Activated CD4-positive, alpha-beta T cell treated with anti-CD3 and anti-CD28 coated beads, Interleukin-2, amount 10 ng/mL, durations not matched to agents 24 days and 14 days (primary cell): ENCODE measurements at regions not wholly inside any gene's neighbourhood (a gene's known extent, or its start where the extent isn't known, plus 50 kb on each side); places are given as distances from the start of the nearest gene placed in this dataset.
"Not testable (repeated sequence)": the region's sequence is repeated elsewhere in the genome, so short reads cannot be mapped to it uniquely, and the experiment has no call there.

ENCODE experiments used
- DNase-seq: peaks from one replicate; pipeline ENCODE4 v3.0.0; 2022
- H3K27ac Mint-ChIP-seq: one replicate; pipeline ENCODE4 v1.8.0; 2022; ENCODE audit warnings: mild to moderate bottlenecking, mixed read lengths
- H3K27me3 Mint-ChIP-seq: one replicate; pipeline ENCODE4 v1.8.0; 2022; ENCODE audit warnings: mixed read lengths
- H3K36me3 Mint-ChIP-seq: one replicate; pipeline ENCODE4 v1.8.0; 2022; ENCODE audit warnings: low read depth, mild to moderate bottlenecking, mixed read lengths
- H3K4me1 Mint-ChIP-seq: one replicate; pipeline ENCODE4 v1.8.0; 2021; ENCODE audit warnings: mixed read lengths
- H3K4me3 Mint-ChIP-seq: one replicate; pipeline ENCODE4 v1.8.0; 2022; ENCODE audit warnings: mild to moderate bottlenecking, moderate library complexity, mixed read lengths
- H3K9me3 Mint-ChIP-seq: one replicate; pipeline ENCODE4 v1.8.0; 2021; ENCODE audit warnings: mixed read lengths
- intact Hi-C: fragments of 100-400 bp; cut with micrococcal nuclease; formaldehyde crosslinking; loops from one replicate; pipeline ENCODE4 v1.15.1; 2023

DNA sequence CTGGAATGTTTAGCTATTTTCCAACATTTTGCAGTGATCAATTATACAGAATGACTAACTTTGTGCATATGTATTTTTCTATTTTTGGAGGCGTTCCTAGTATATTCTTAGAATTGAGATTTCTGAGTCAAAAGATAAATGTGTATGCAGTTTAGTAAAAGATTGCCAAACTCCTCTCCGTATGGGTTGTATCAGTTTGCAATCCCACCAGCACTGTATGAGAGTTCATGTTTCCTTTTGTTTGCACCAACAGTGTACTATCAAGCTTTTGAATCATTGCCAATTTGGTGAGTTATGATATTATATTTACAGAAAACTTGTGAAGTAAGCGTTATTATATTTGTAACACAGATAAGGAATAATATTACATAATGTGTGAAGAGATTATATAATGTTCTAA is 658.7 kb downstream of the JRKL start:
- Mint-ChIP-seq H3K27ac (no peak overlapping the region), H3K36me3 (no peaks in the 10 kb centered on the region), H3K4me1 (no peaks in the 10 kb centered on the region), H3K4me3 (no peak overlapping the region), H3K9me3 (peaks cover 4% of the 10 kb centered on the region), H3K27me3 (no peaks in the 10 kb centered on the region)
- no peak for DNase-seq
- intact Hi-C loops = no loop called here

DNA sequence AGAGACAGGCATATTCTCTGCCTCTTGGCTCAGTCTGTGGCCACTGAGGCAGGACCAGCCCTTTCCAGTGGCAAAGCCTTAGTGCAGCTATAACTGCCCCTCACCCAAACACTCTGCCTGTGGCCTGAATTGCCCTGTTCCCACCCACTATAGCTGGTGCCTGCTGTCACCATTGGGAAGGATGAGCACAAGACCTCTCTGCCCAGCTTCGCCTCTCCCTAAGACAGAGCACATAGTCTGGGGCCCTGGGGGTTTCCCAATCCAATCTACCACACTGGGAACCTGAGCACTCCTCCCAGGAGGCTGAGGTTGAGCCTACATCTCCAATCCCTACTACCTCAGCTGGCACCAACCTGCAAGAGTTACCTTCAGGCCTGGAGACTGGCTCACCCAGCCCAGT is 670.4 kb downstream of the JRKL start:
- H3K27me3 Mint-ChIP-seq = no peaks in the 10 kb centered on the region
- H3K4me1 Mint-ChIP-seq = no peaks in the 10 kb centered on the region
- intact Hi-C loops = no loop called here
- no peak overlapping the region for H3K27ac Mint-ChIP-seq
- no peaks in the 10 kb centered on the region for H3K36me3 Mint-ChIP-seq
- DNase-seq = no peak
- no peak overlapping the region for H3K4me3 Mint-ChIP-seq
- H3K9me3 Mint-ChIP-seq = no peaks in the 10 kb centered on the region

DNA sequence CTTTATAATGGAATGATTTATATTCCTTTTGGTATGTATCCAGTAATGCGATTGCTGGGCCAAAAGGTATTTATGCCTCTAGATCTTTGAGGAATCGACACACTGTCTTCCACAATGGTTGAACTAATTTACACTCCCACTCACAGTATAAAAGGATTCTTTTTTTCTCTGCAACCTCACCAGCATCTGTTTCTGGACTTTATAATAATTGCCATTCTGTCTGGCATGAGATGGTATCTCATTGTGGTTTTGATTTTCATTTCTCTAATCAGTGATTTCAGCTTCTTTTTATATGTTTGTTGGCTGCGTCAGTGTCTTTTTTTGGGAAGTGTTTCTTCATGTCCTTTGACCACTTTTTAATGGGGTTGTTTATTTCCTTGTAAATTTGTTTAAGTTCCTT is 679.3 kb downstream of the JRKL start:
- Mint-ChIP-seq H3K4me1 (no peaks in the 10 kb centered on the region), H3K27ac (no peak overlapping the region), H3K27me3 (no peaks in the 10 kb centered on the region), H3K9me3 (peaks cover 14% of the 10 kb centered on the region), H3K36me3 (no peaks in the 10 kb centered on the region), H3K4me3 (no peak overlapping the region)
- intact Hi-C loops = no loop called here
- no peak for DNase-seq

DNA sequence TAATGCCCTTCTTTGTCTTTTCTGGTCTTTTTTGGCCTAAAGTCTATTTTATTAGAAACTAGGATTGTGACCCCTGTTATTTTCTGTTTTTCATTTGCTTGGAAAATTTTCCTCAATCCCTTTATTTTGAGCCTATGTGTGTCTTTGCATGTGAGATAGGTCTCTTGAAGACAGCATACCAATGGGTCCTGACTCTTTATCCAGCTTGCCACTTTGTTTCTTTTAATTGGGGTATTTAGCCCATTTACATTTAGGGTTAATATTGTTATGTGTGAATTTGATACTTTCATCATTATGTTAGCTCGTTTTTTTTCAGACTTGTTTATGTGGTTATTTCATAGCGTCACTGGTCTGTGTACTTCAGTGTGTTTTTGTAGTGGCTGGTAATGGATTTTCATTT is 682.6 kb downstream of the JRKL start:
- Mint-ChIP-seq H3K36me3 (no peaks in the 10 kb centered on the region), H3K27me3 (no peaks in the 10 kb centered on the region), H3K9me3 (peaks cover 19% of the 10 kb centered on the region), H3K4me1 (no peaks in the 10 kb centered on the region), H3K4me3 (no peak overlapping the region), H3K27ac (no peak overlapping the region)
- intact Hi-C loops = no loop called here
- DNase-seq = no peak

DNA sequence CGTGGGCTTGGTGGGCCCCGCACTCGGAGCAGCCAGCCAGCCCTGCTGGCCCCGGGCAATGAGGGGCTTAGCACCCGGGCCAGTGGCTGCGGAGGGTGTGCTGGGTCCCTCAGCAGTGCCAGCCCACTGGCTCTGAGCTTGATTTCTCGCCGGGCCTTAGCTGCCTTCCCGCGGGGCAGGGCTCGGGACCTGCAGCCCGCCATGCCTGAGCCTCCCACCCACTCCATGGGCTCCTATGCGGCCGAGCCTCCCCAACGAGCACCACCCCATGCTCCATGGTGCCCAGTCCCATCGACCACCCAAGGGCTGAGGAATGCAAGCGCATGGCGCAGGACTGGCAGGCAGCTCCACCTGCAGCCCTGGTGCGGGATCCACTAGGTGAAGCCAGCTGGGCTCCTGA is 686.9 kb downstream of the JRKL start:
- intact Hi-C loops, H3K36me3 Mint-ChIP-seq, H3K4me1 Mint-ChIP-seq: not testable (repeated sequence)

DNA sequence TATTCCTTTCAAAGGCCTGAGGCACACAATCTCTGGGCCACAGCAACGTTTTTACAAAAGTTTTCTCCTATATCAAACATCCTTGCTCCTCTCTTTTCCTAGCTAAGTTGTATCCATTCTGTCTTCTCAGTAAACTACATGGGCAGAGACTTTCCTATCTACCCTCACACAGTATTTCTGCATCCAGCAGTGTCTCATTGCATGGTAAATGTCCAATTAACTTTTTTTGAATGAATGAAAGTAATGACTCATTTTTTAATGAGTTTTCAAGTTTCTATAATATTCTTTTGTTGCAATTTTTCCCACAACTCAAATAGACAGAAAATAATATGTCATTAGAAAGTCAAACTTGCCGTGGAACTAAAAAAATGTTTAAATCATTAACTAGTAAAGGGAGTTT is 688.6 kb downstream of the JRKL start:
- Mint-ChIP-seq H3K36me3 (no peaks in the 10 kb centered on the region), H3K27ac (no peak overlapping the region), H3K4me1 (no peaks in the 10 kb centered on the region), H3K9me3 (peaks cover 9% of the 10 kb centered on the region), H3K4me3 (no peak overlapping the region), H3K27me3 (no peaks in the 10 kb centered on the region)
- DNase-seq = no peak
- intact Hi-C loops = no loop called here

More for the DNA sequence above, 686.9 kb downstream of the JRKL start:
- peaks cover 19% of the 10 kb centered on the region for H3K9me3 Mint-ChIP-seq
- not testable (repeated sequence) for DNase-seq, H3K4me3 Mint-ChIP-seq, H3K27ac Mint-ChIP-seq, H3K27me3 Mint-ChIP-seq

DNA sequence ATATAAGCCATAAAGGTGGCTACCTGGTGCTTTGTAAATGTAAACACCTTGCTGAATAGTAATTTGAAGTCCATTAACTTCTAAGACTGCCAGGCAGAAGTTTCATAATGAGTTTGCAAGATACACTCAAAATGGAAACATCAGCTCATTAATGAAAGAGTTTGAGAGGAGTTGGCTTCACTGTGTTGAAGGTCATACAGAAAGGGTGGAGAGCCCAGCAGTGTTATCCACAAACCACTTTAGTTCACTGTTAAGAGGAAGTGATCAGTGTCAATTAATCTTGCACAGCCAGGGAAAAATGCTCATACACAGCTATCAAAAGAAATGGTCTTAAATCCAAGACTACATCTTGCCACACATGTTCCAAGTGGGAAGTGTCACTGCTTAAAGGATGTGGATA is 689.4 kb downstream of the JRKL start:
- no peaks in the 10 kb centered on the region for H3K4me1 Mint-ChIP-seq
- intact Hi-C loops = no loop called here
- H3K27me3 Mint-ChIP-seq = no peaks in the 10 kb centered on the region
- no peak overlapping the region for H3K27ac Mint-ChIP-seq
- no peak overlapping the region for H3K4me3 Mint-ChIP-seq
- DNase-seq = no peak
- peaks cover 5% of the 10 kb centered on the region for H3K9me3 Mint-ChIP-seq
- no peaks in the 10 kb centered on the region for H3K36me3 Mint-ChIP-seq

DNA sequence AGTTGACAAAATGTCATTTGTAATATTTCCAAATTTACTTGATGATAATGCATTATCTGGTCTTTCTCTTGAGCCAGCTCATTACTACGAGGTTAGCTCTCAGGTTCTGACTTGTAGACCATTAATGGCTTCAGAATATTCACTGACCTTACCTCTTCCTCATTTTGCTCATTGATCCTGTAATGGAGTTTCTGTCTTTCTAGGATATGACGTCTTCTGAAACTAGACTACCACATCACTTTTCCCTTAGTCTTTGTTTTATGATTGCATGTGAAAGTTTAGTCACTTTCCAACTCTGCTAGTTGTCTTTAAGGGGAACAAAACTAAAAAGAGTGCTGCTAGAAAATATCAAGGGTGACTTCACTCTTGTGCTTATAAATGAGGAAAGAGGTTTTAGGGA is 697.6 kb downstream of the JRKL start:
- intact Hi-C loops = no loop called here
- Mint-ChIP-seq H3K4me1 (no peaks in the 10 kb centered on the region), H3K27me3 (no peaks in the 10 kb centered on the region), H3K4me3 (no peak overlapping the region), H3K9me3 (no peaks in the 10 kb centered on the region), H3K36me3 (no peaks in the 10 kb centered on the region), H3K27ac (no peak overlapping the region)
- DNase-seq = no peak

DNA sequence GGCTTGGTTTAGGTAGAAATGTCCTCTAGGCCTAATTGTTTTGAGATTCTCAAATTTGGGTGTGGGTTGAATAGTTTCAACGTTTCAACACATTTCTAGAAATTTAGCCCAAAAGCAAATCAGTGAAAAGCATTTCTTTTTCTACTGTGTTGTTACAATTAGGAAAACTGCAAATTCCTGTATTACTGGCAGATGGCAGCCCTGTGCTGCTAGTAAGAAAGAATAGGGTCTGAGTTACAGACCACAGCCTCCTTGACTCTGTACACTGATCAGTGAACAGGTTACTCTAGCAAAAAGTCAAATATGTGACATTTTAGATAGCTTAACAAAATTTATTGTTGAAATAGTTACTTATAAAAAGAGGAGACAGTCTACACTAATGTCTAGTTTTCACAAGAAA is 703.0 kb downstream of the JRKL start:
- H3K4me3 Mint-ChIP-seq = no peak overlapping the region
- H3K9me3 Mint-ChIP-seq = no peaks in the 10 kb centered on the region
- no peaks in the 10 kb centered on the region for H3K27me3 Mint-ChIP-seq
- H3K36me3 Mint-ChIP-seq = no peaks in the 10 kb centered on the region
- no peak overlapping the region for H3K27ac Mint-ChIP-seq
- no peaks in the 10 kb centered on the region for H3K4me1 Mint-ChIP-seq
- intact Hi-C loops = no loop called here
- DNase-seq = no peak

DNA sequence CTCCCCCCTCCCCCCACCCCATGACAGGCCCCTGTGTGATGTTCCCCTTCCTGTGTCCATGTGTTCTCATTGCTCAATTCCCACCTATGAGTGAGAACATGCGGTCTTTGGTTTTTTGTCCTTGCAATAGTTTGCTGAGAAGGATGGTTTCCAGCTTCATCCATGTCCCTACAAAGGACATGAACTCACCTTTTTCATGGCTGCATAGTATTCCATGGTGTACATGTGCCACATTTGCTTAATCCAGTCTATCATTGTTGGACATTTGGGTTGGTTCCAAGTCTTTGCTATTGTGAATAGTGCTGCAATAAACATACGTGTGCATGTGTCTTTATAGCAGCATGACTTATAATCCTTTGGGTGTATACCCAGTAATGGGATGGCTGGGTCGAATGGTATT is 712.4 kb downstream of the JRKL start:
- H3K4me1 Mint-ChIP-seq, H3K9me3 Mint-ChIP-seq, H3K4me3 Mint-ChIP-seq, intact Hi-C loops, H3K36me3 Mint-ChIP-seq, DNase-seq, H3K27me3 Mint-ChIP-seq, H3K27ac Mint-ChIP-seq: not testable (repeated sequence)

DNA sequence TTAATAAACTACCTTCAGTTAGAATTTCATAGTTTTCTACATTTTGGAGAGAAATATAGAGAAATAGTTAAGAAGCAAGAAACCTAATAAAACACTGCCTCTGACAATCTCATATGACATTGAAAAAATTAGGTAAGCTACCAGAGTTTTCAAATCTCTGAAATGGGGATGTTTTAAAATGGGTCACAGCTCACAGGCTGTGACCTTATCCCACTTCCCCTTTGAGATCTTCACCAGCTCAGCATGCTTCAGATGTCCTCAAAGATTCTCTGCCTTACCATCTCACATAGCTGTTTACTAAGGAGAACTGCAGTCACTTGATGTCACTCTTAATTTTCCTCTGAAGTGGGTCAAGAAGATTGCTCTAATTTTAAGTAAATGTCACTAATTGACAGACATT is 717.8 kb downstream of the JRKL start:
- Mint-ChIP-seq H3K27ac (no peak overlapping the region), H3K9me3 (peaks cover 4% of the 10 kb centered on the region), H3K4me1 (no peaks in the 10 kb centered on the region), H3K4me3 (no peak overlapping the region), H3K27me3 (no peaks in the 10 kb centered on the region), H3K36me3 (no peaks in the 10 kb centered on the region)
- no peak for DNase-seq
- intact Hi-C loops = no loop called here

DNA sequence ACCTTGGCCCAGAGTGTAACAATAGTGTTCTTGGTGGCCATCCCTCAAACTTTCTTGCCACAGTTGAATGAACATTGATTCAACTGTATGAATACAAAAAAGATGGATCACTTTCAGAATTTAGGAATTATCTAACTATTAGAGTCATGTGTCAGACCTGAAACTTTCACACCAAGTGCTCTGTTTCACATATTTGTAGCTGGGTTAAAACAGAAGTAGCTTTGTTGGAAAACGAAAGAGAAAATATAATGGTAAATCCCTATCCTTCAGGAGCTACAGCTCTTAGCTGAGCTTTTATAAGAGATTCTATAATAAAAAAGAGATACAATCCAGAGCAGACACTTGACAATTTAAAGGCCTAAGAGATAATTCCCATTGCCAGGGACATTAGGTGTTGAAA is 719.3 kb downstream of the JRKL start:
- H3K27me3 Mint-ChIP-seq = no peaks in the 10 kb centered on the region
- no peak overlapping the region for H3K27ac Mint-ChIP-seq
- DNase-seq = no peak
- H3K36me3 Mint-ChIP-seq = no peaks in the 10 kb centered on the region
- peaks cover under 1% of the 10 kb centered on the region for H3K9me3 Mint-ChIP-seq
- intact Hi-C loops = no loop called here
- H3K4me3 Mint-ChIP-seq = no peak overlapping the region
- no peaks in the 10 kb centered on the region for H3K4me1 Mint-ChIP-seq

DNA sequence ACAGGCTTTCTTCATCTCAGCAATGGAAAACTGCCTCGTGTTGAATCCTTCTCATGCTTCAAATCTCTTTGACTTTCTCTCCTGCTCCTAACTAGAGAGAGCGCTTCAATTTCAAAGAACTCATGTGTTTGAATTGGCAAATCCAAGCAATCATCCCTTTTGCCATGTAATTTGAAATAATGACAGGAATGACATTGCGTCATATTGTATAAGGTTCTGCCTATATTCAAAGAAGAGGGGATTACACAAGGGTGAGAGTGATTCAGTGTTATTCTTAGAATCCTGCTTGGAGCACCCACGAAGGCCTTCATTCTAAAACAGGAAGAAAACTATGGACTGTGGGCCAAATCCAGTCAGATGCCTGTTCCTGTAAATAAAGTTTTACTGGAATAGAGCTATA is 720.6 kb downstream of the JRKL start:
- Mint-ChIP-seq H3K9me3 (no peaks in the 10 kb centered on the region), H3K36me3 (no peaks in the 10 kb centered on the region), H3K4me3 (no peak overlapping the region), H3K4me1 (no peaks in the 10 kb centered on the region), H3K27me3 (no peaks in the 10 kb centered on the region), H3K27ac (no peak overlapping the region)
- intact Hi-C loops = no loop called here
- DNase-seq = no peak

DNA sequence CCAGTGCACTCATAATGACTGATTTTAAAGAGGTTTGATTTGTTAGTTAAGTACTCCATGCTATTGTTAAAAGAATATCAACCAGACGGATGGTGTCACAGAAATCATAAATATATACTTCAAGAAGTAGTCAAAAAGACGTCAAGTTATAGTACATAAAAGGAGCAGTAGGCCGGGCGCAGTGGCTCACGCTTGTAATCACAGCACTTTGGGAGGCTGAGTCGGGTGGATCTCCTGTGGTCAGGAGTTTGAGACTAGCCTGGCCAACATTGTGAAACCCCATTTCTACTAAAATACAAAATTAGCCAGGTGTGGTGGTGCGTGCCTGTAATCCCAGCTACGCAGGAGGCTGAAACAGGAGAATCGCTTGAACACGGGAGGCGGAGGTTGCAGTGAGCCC is 721.7 kb downstream of the JRKL start:
- no peaks in the 10 kb centered on the region for H3K27me3 Mint-ChIP-seq
- no peaks in the 10 kb centered on the region for H3K4me1 Mint-ChIP-seq
- H3K4me3 Mint-ChIP-seq = no peak overlapping the region
- H3K36me3 Mint-ChIP-seq = no peaks in the 10 kb centered on the region
- no peaks in the 10 kb centered on the region for H3K9me3 Mint-ChIP-seq
- intact Hi-C loops = no loop called here
- no peak overlapping the region for H3K27ac Mint-ChIP-seq
- no peak for DNase-seq

DNA sequence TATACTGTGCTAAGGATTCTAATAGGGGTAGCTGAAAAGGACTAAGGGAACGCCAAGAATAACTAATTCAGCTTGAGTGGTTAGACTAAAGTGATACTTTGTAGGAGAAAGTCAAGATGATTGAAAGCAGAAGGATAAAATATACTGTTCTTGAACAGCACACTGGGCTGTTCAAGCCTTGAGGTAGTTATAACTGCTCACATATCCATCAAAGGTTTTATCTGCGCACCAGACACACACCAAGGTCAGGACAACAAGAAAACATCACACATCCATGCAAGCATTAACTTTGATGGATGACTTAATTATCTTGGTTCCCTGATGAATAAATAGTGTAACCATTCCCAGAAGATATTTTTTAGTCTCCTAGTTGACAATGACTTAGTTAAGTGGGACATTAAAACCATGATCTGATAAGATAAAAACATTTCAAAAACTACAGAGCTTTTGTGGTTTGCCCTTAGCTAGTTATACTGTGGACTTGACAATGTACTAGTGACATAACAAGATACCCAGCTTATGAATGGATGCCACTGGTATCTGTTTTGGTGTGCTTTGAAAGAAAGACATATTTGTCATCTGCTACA is 728.9 kb downstream of the JRKL start:
- no peaks in the 10 kb centered on the region for H3K9me3 Mint-ChIP-seq
- intact Hi-C loops = no loop called here
- no peaks in the 10 kb centered on the region for H3K27me3 Mint-ChIP-seq
- no peaks in the 10 kb centered on the region for H3K4me1 Mint-ChIP-seq
- H3K4me3 Mint-ChIP-seq = no peak overlapping the region
- no peak overlapping the region for H3K27ac Mint-ChIP-seq
- H3K36me3 Mint-ChIP-seq = no peaks in the 10 kb centered on the region
- DNase-seq = no peak
